Vagina (tissue), 2 donors: ENCODE measurements at regions not wholly inside any gene's neighbourhood (a gene's known extent, or its start where the extent isn't known, plus 50 kb on each side); places are given as distances from the start of the nearest gene placed in this dataset.

Experiments used
- CTCF ChIP-seq, 3 experiments: fragments of 450-650 bp in 2 of 3; fragments of 200-600 bp in 1 of 3; sonication (generic) in 1 of 3; IDR thresholded peaks; one replicate each; pipeline ENCODE4 v1.5.1; 2017 to 2019; ENCODE audit warnings: antibody characterized with exemption in 3 of 3, mild to moderate bottlenecking in 2 of 3, moderate library complexity in 2 of 3
- POLR2A ChIP-seq, 2 donors: fragments of 450-650 bp; IDR thresholded peaks; one replicate each; pipeline ENCODE4 v1.6.1; 2017; ENCODE audit warnings: antibody characterized with exemption in 2 of 2, mild to moderate bottlenecking in 2 of 2, moderate library complexity in 2 of 2
- POLR2AphosphoS5 ChIP-seq, 2 donors: sonication (generic); formaldehyde crosslinking; IDR thresholded peaks; one replicate each; pipeline ENCODE4 v1.9.0; 2017; ENCODE audit warnings: antibody characterized with exemption in 2 of 2, mild to moderate bottlenecking in 2 of 2, low read depth in 1 of 2; ENCODE audit not compliant: insufficient read depth in 1 of 2

GRCh38 chr11:34806875-34807274, 109.3 kb downstream of the APIP start:
- TF ChIP-seq CTCF (IDR thresholded peaks at IDR 0.05) (no peak), POLR2A (IDR thresholded peaks at IDR 0.05) (no peak), POLR2AphosphoS5 (IDR thresholded peaks at IDR 0.05; ENCODE audit: insufficient read depth in 1 of 2, low read depth in 1 of 2) (no peak)
